ENCODE measurements at regions not wholly inside any gene's neighbourhood (a gene's known extent, or its start where the extent isn't known, plus 50 kb on each side); places are given as distances from the start of the nearest gene placed in this dataset.

- H3K27ac ChIP-seq (ENCODE audit: low read depth, low read length) = no peak overlapping the region
- no peak overlapping the region for H3K4me3 ChIP-seq (ENCODE audit: low read depth, low read length)
- H4K91ac ChIP-seq (ENCODE audit: low read depth, low read length) = no peak overlapping the region
- H4K8ac ChIP-seq (ENCODE audit: low read depth, low read length) = no peak overlapping the region
- WGBS (ENCODE audit: extremely low coverage, insufficient coverage, insufficient read length) = no CpG with 5 or more reads among the region's 2 CpGs
- no peak overlapping the region for H3K4me2 ChIP-seq (ENCODE audit: low read length)
- no peaks in the 10 kb centered on the region for H3K36me3 ChIP-seq (ENCODE audit: control insufficient read depth in 1 of 2, insufficient read depth in 2 of 2, low read length in 2 of 2)
- H3K9me3 ChIP-seq (ENCODE audit: insufficient read depth, low read depth, low read length) = no peaks in the 10 kb centered on the region
- H3K23ac ChIP-seq (ENCODE audit: low read length) = no peak overlapping the region
- no peak overlapping the region for H3K18ac ChIP-seq (ENCODE audit: low read length)
- no peak overlapping the region for H3K14ac ChIP-seq (ENCODE audit: low read length)
- H3K79me2 ChIP-seq (ENCODE audit: control insufficient read depth, insufficient read depth, low read length, poor library complexity) = no peaks in the 10 kb centered on the region
- H3K4ac ChIP-seq (ENCODE audit: low read depth, low read length) = no peak overlapping the region
- H2BK120ac ChIP-seq (ENCODE audit: insufficient read depth, low read length, poor library complexity) = no peak overlapping the region
- H3K27me3 ChIP-seq (ENCODE audit: insufficient read depth, low read length) = no peaks in the 10 kb centered on the region
- no peak overlapping the region for H2AK5ac ChIP-seq (ENCODE audit: low read length)
- no peaks in the 10 kb centered on the region for H3K79me1 ChIP-seq (ENCODE audit: low read length)
- H4K12ac ChIP-seq (ENCODE audit: low read depth, low read length) = no peak overlapping the region
- no peak for DNase-seq
- no peaks in the 10 kb centered on the region for H3K4me1 ChIP-seq (ENCODE audit: control insufficient read depth in 1 of 2, insufficient read depth in 2 of 2, low read length in 2 of 2)
- no peak overlapping the region for H2AFZ ChIP-seq (ENCODE audit: insufficient read depth, low read length, poor library complexity)
- H3K9ac ChIP-seq (ENCODE audit: low read length) = no peak overlapping the region
- no peak overlapping the region for H2BK5ac ChIP-seq (ENCODE audit: low read depth, low read length, poor library complexity)
- H2BK12ac ChIP-seq (ENCODE audit: low read length) = no peak overlapping the region
These were observed 320.0 kb downstream of the ADGRG6 start for GRCh38 chr6:142621822-142622221.

GRCh38 chr6:142624978-142625715 lies 319.8 kb downstream of the HIVEP2 start:
- no peak overlapping the region for H3K27ac ChIP-seq (ENCODE audit: low read depth, low read length)
- WGBS (ENCODE audit: extremely low coverage, insufficient coverage, insufficient read length) = no CpG with 5 or more reads among the region's 2 CpGs
- no peak overlapping the region for H3K18ac ChIP-seq (ENCODE audit: low read length)
- no peak overlapping the region for H3K9ac ChIP-seq (ENCODE audit: low read length)
- H2BK12ac ChIP-seq (ENCODE audit: low read length) = no peak overlapping the region
- H3K4me3 ChIP-seq (ENCODE audit: low read depth, low read length) = no peak overlapping the region
- H3K79me1 ChIP-seq (ENCODE audit: low read length) = no peaks in the 10 kb centered on the region
- H3K36me3 ChIP-seq (ENCODE audit: control insufficient read depth in 1 of 2, insufficient read depth in 2 of 2, low read length in 2 of 2) = no peaks in the 10 kb centered on the region
- no peak for DNase-seq
- H3K4me2 ChIP-seq (ENCODE audit: low read length) = no peak overlapping the region
- H3K27me3 ChIP-seq (ENCODE audit: insufficient read depth, low read length) = no peaks in the 10 kb centered on the region
- H3K9me3 ChIP-seq (ENCODE audit: insufficient read depth, low read depth, low read length) = no peaks in the 10 kb centered on the region
- H2AK5ac ChIP-seq (ENCODE audit: low read length) = no peak overlapping the region
- no peak overlapping the region for H3K23ac ChIP-seq (ENCODE audit: low read length)
- no peak overlapping the region for H2AFZ ChIP-seq (ENCODE audit: insufficient read depth, low read length, poor library complexity)
- no peaks in the 10 kb centered on the region for H3K79me2 ChIP-seq (ENCODE audit: control insufficient read depth, insufficient read depth, low read length, poor library complexity)
- H2BK120ac ChIP-seq (ENCODE audit: insufficient read depth, low read length, poor library complexity) = no peak overlapping the region
- H4K12ac ChIP-seq (ENCODE audit: low read depth, low read length) = no peak overlapping the region
- H3K4ac ChIP-seq (ENCODE audit: low read depth, low read length) = no peak overlapping the region
- no peaks in the 10 kb centered on the region for H3K4me1 ChIP-seq (ENCODE audit: control insufficient read depth in 1 of 2, insufficient read depth in 2 of 2, low read length in 2 of 2)
- H2BK5ac ChIP-seq (ENCODE audit: low read depth, low read length, poor library complexity) = no peak overlapping the region
- no peak overlapping the region for H4K91ac ChIP-seq (ENCODE audit: low read depth, low read length)
- no peak overlapping the region for H3K14ac ChIP-seq (ENCODE audit: low read length)
- no peak overlapping the region for H4K8ac ChIP-seq (ENCODE audit: low read depth, low read length)

- no peaks in the 10 kb centered on the region for H3K4me1 ChIP-seq (ENCODE audit: control insufficient read depth in 1 of 2, insufficient read depth in 2 of 2, low read length in 2 of 2)
These were observed 317.5 kb downstream of the HIVEP2 start for GRCh38 chr6:142627474-142627873.

GRCh38 chr6:142631517-142632385 lies 313.2 kb downstream of the HIVEP2 start:
- Histone ChIP-seq H3K4me1 (ENCODE audit: control insufficient read depth in 1 of 2, insufficient read depth in 2 of 2, low read length in 2 of 2) (no peaks in the 10 kb centered on the region), H3K27ac (ENCODE audit: low read depth, low read length) (no peak overlapping the region), H3K79me1 (ENCODE audit: low read length) (no peaks in the 10 kb centered on the region), H4K91ac (ENCODE audit: low read depth, low read length) (no peak overlapping the region), H2BK5ac (ENCODE audit: low read depth, low read length, poor library complexity) (no peak overlapping the region), H4K8ac (ENCODE audit: low read depth, low read length) (no peak overlapping the region), H3K4me3 (ENCODE audit: low read depth, low read length) (no peak overlapping the region), H2AFZ (ENCODE audit: insufficient read depth, low read length, poor library complexity) (no peak overlapping the region), H3K4ac (ENCODE audit: low read depth, low read length) (no peak overlapping the region), H3K14ac (ENCODE audit: low read length) (no peak overlapping the region), H3K4me2 (ENCODE audit: low read length) (no peak overlapping the region), H2BK120ac (ENCODE audit: insufficient read depth, low read length, poor library complexity) (no peak overlapping the region), H3K9me3 (ENCODE audit: insufficient read depth, low read depth, low read length) (no peaks in the 10 kb centered on the region), H3K79me2 (ENCODE audit: control insufficient read depth, insufficient read depth, low read length, poor library complexity) (no peaks in the 10 kb centered on the region), H4K12ac (ENCODE audit: low read depth, low read length) (no peak overlapping the region), H3K9ac (ENCODE audit: low read length) (no peak overlapping the region), H2AK5ac (ENCODE audit: low read length) (no peak overlapping the region), H2BK12ac (ENCODE audit: low read length) (no peak overlapping the region), H3K18ac (ENCODE audit: low read length) (no peak overlapping the region), H3K27me3 (ENCODE audit: insufficient read depth, low read length) (no peaks in the 10 kb centered on the region), H3K36me3 (ENCODE audit: control insufficient read depth in 1 of 2, insufficient read depth in 2 of 2, low read length in 2 of 2) (no peaks in the 10 kb centered on the region), H3K23ac (ENCODE audit: low read length) (peak overlapping the region; percentile 53)
- no peak for DNase-seq
- WGBS (ENCODE audit: extremely low coverage, insufficient coverage, insufficient read length) = no CpG with 5 or more reads among the region's 2 CpGs

More at GRCh38 chr6:142627474-142627873, 317.5 kb downstream of the HIVEP2 start:
- no CpG with 5 or more reads among the region's 3 CpGs for WGBS (ENCODE audit: extremely low coverage, insufficient coverage, insufficient read length)
- Histone ChIP-seq H2BK12ac (ENCODE audit: low read length) (no peak overlapping the region), H3K4me3 (ENCODE audit: low read depth, low read length) (no peak overlapping the region), H3K79me2 (ENCODE audit: control insufficient read depth, insufficient read depth, low read length, poor library complexity) (no peaks in the 10 kb centered on the region), H4K12ac (ENCODE audit: low read depth, low read length) (no peak overlapping the region), H3K79me1 (ENCODE audit: low read length) (no peaks in the 10 kb centered on the region), H3K14ac (ENCODE audit: low read length) (no peak overlapping the region), H2AFZ (ENCODE audit: insufficient read depth, low read length, poor library complexity) (no peak overlapping the region), H4K91ac (ENCODE audit: low read depth, low read length) (no peak overlapping the region), H3K27me3 (ENCODE audit: insufficient read depth, low read length) (no peaks in the 10 kb centered on the region), H4K8ac (ENCODE audit: low read depth, low read length) (no peak overlapping the region), H3K4me2 (ENCODE audit: low read length) (no peak overlapping the region), H2AK5ac (ENCODE audit: low read length) (no peak overlapping the region), H2BK120ac (ENCODE audit: insufficient read depth, low read length, poor library complexity) (no peak overlapping the region), H3K9ac (ENCODE audit: low read length) (no peak overlapping the region), H3K27ac (ENCODE audit: low read depth, low read length) (no peak overlapping the region), H3K9me3 (ENCODE audit: insufficient read depth, low read depth, low read length) (no peaks in the 10 kb centered on the region), H3K36me3 (ENCODE audit: control insufficient read depth in 1 of 2, insufficient read depth in 2 of 2, low read length in 2 of 2) (no peaks in the 10 kb centered on the region), H3K23ac (ENCODE audit: low read length) (no peak overlapping the region), H3K18ac (ENCODE audit: low read length) (no peak overlapping the region), H3K4ac (ENCODE audit: low read depth, low read length) (no peak overlapping the region), H2BK5ac (ENCODE audit: low read depth, low read length, poor library complexity) (no peak overlapping the region)
- no peak for DNase-seq

Measured in trophoblast cell (in vitro differentiated cells and primary cell).